ENCODE measurements at regions not wholly inside any gene's neighbourhood (a gene's known extent, or its start where the extent isn't known, plus 50 kb on each side); places are given as distances from the start of the nearest gene placed in this dataset.

DNA sequence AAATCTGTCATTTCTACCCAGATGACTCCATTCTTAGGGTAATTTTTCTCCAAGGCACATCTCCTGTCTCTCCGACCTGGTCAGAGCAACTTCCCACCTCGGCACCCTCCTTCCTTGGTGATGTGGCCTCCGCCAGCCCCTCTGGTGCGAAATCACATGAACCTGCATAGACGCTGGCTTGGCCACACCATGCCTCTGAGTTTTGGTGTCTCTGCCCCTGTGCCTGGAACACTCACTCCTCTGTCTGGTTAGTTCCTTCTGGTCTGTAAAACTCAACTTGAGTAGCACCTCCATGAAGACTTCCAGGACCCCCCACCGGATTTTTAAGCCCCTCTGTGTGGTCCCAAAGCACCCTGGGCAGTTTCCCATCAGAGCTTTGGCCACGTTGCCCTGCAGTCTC is 83.2 kb upstream of the OTOS start:
- Histone ChIP-seq H3K36me3 (no peaks in the 10 kb centered on the region), H2AFZ (replicated peaks) (no peak overlapping the region), H3K27ac (no peak overlapping the region), H3K4me3 (no peak overlapping the region), H3K4me2 (no peak overlapping the region), H3K9ac (no peak overlapping the region), H4K20me1 (ENCODE audit: low read depth) (no peaks in the 10 kb centered on the region), H3K79me2 (ENCODE audit: low read depth) (no peaks in the 10 kb centered on the region), H3K9me3 (ENCODE audit: low read depth) (no peaks in the 10 kb centered on the region), H3F3A (ENCODE audit: low read depth) (no peaks in the 10 kb centered on the region), H3K27me3 (no peaks in the 10 kb centered on the region), H3K4me1 (no peaks in the 10 kb centered on the region)
- no peak for TF ChIP-seq EZH2 (IDR thresholded peaks at IDR 0.05)
- TF ChIP-seq EZH2phosphoT487 (IDR thresholded peaks at IDR 0.05), result no peak
- TF ChIP-seq, protein P1, sequence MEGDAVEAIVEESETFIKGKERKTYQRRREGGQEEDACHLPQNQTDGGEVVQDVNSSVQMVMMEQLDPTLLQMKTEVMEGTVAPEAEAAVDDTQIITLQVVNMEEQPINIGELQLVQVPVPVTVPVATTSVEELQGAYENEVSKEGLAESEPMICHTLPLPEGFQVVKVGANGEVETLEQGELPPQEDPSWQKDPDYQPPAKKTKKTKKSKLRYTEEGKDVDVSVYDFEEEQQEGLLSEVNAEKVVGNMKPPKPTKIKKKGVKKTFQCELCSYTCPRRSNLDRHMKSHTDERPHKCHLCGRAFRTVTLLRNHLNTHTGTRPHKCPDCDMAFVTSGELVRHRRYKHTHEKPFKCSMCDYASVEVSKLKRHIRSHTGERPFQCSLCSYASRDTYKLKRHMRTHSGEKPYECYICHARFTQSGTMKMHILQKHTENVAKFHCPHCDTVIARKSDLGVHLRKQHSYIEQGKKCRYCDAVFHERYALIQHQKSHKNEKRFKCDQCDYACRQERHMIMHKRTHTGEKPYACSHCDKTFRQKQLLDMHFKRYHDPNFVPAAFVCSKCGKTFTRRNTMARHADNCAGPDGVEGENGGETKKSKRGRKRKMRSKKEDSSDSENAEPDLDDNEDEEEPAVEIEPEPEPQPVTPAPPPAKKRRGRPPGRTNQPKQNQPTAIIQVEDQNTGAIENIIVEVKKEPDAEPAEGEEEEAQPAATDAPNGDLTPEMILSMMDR (IDR thresholded peaks at IDR 0.05), result no peak
- Mint-ChIP-seq H3K27me3 (ENCODE audit: insufficient read depth, low read depth) (peaks cover 12% of the 10 kb centered on the region), H3K9me3 (peaks cover 14% of the 10 kb centered on the region), H3K27ac (no peak overlapping the region), H3K4me1 (no peaks in the 10 kb centered on the region), H3K4me3 (no peak overlapping the region), H3K36me3 (no peaks in the 10 kb centered on the region)
- DNase-seq (ENCODE audit: low spot score), result no peak

DNA sequence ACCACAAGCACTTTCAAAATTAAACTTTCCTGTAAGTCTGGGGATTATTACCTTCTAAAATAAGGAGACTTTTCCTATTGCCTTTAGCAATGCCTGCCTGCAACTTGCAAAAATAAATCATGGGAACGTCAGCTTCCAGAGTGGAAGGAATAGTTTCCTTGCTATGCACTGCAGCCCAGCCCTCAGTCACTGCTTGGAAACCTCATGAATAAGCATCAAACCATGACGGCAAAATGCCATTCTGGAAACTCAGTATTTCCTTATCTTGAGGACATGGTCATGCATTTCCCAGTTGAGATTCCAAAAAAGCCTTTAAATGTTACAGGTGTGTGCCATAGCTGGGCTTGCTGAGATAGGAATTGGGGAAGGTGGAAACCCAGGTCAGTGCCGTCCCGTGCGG is 84.2 kb upstream of the OTOS start:
- H2AFZ ChIP-seq (replicated peaks), result no peak overlapping the region
- H3K4me2 ChIP-seq, result no peak overlapping the region
- Mint-ChIP-seq H3K4me1 (no peaks in the 10 kb centered on the region), H3K36me3 (no peaks in the 10 kb centered on the region), H3K9me3 (peaks cover 20% of the 10 kb centered on the region), H3K4me3 (no peak overlapping the region), H3K27me3 (ENCODE audit: insufficient read depth, low read depth) (peaks cover 13% of the 10 kb centered on the region), H3K27ac (no peak overlapping the region)
- H3K27me3 ChIP-seq, result no peaks in the 10 kb centered on the region
- no peaks in the 10 kb centered on the region for H3K9me3 ChIP-seq (ENCODE audit: low read depth)
- no peaks in the 10 kb centered on the region for H3K79me2 ChIP-seq (ENCODE audit: low read depth)
- no peak for DNase-seq (ENCODE audit: low spot score)
- H3K9ac ChIP-seq, result no peak overlapping the region
- no peaks in the 10 kb centered on the region for H3K36me3 ChIP-seq
- H3K4me1 ChIP-seq, result no peaks in the 10 kb centered on the region
- no peak overlapping the region for H3K4me3 ChIP-seq
- TF ChIP-seq EZH2 (IDR thresholded peaks at IDR 0.05) (no peak), EZH2phosphoT487 (IDR thresholded peaks at IDR 0.05) (no peak)
- TF ChIP-seq, protein P1 (IDR thresholded peaks at IDR 0.05), result no peak
- H4K20me1 ChIP-seq (ENCODE audit: low read depth), result no peaks in the 10 kb centered on the region
- no peak overlapping the region for H3K27ac ChIP-seq
- no peaks in the 10 kb centered on the region for H3F3A ChIP-seq (ENCODE audit: low read depth)

- no peak overlapping the region for H2AFZ ChIP-seq (replicated peaks)
- no peaks in the 10 kb centered on the region for H3K9me3 ChIP-seq (ENCODE audit: low read depth)
- Mint-ChIP-seq H3K36me3 (no peaks in the 10 kb centered on the region), H3K27ac (no peak overlapping the region), H3K4me1 (no peaks in the 10 kb centered on the region), H3K9me3 (peaks cover 25% of the 10 kb centered on the region), H3K4me3 (no peak overlapping the region), H3K27me3 (ENCODE audit: insufficient read depth, low read depth) (peaks cover 13% of the 10 kb centered on the region)
- TF ChIP-seq, protein P1 (IDR thresholded peaks at IDR 0.05), result no peak
- TF ChIP-seq EZH2phosphoT487 (IDR thresholded peaks at IDR 0.05), result no peak
- no peak for TF ChIP-seq EZH2 (IDR thresholded peaks at IDR 0.05)
- no peaks in the 10 kb centered on the region for H3F3A ChIP-seq (ENCODE audit: low read depth)
- H3K4me1 ChIP-seq, result no peaks in the 10 kb centered on the region
- no peak overlapping the region for H3K27ac ChIP-seq
- H4K20me1 ChIP-seq (ENCODE audit: low read depth), result no peaks in the 10 kb centered on the region
- H3K9ac ChIP-seq, result no peak overlapping the region
- no peaks in the 10 kb centered on the region for H3K27me3 ChIP-seq
- H3K79me2 ChIP-seq (ENCODE audit: low read depth), result no peaks in the 10 kb centered on the region
- H3K4me3 ChIP-seq, result no peak overlapping the region
- H3K36me3 ChIP-seq, result no peaks in the 10 kb centered on the region
- no peak overlapping the region for H3K4me2 ChIP-seq
- no peak for DNase-seq (ENCODE audit: low spot score)
Observed at GRCh38 chr2:240225131-240225530, 84.7 kb upstream of the OTOS start.
